Loucy (cell line): ENCODE measurements at regions not wholly inside any gene's neighbourhood (a gene's known extent, or its start where the extent isn't known, plus 50 kb on each side); places are given as distances from the start of the nearest gene placed in this dataset.

ENCODE experiments used
- H2AFZ ChIP-seq: fragments of 200-600 bp; sonication (generic); 2 replicates; pipeline ENCODE4 v1.6.0; 2016; ENCODE audit warnings: antibody characterized with exemption, mild to moderate bottlenecking, low read length, moderate library complexity
- H3F3A ChIP-seq: fragments of 200-600 bp; 2 replicates; pipeline ENCODE4 v1.6.0; 2016; ENCODE audit warnings: antibody characterized with exemption, low read depth, mild to moderate bottlenecking
- H3K27me3 ChIP-seq: fragments of 200-600 bp; sonication (generic); 2 replicates; pipeline ENCODE4 v1.6.1; 2014; ENCODE audit warnings: low read length, mild to moderate bottlenecking; ENCODE audit not compliant: insufficient read depth, poor library complexity, severe bottlenecking
- H3K36me3 ChIP-seq: fragments of 200-600 bp; sonication (generic); 2 replicates; pipeline ENCODE4 v1.6.1; 2016; ENCODE audit warnings: low read length; ENCODE audit not compliant: insufficient read depth
- H3K4me1 ChIP-seq: fragments of 200-600 bp; sonication (generic); 2 replicates; pipeline ENCODE4 v1.5.1; 2014; ENCODE audit warnings: low read length, mild to moderate bottlenecking; ENCODE audit not compliant: insufficient read depth, poor library complexity, severe bottlenecking
- H3K4me2 ChIP-seq: fragments of 200-600 bp; sonication (generic); 2 replicates; pipeline ENCODE4 v1.6.0; 2014; ENCODE audit warnings: antibody characterized with exemption, low read length, low read depth, mild to moderate bottlenecking; ENCODE audit not compliant: poor library complexity, severe bottlenecking
- H3K4me3 ChIP-seq: fragments of 200-600 bp; sonication (generic); 2 replicates; pipeline ENCODE4 v1.5.1; 2014; ENCODE audit warnings: low read length, mild to moderate bottlenecking, mixed read lengths; ENCODE audit not compliant: poor library complexity, severe bottlenecking
- H3K79me2 ChIP-seq: fragments of 200-600 bp; sonication (generic); 2 replicates; pipeline ENCODE4 v1.6.1; 2014; ENCODE audit warnings: low read length; ENCODE audit not compliant: insufficient read depth
- H3K9ac ChIP-seq: fragments of 200-600 bp; sonication (generic); 2 replicates; pipeline ENCODE4 v1.6.0; 2014; ENCODE audit warnings: mild to moderate bottlenecking, low read depth, low read length, moderate library complexity; ENCODE audit not compliant: poor library complexity, severe bottlenecking
- H3K9me2 ChIP-seq: fragments of 200-600 bp; sonication (generic); replicated peaks from 2 replicates; pipeline ENCODE4 v1.6.1; 2016; ENCODE audit warnings: low read depth, low read length, mixed read lengths
- H3K9me3 ChIP-seq: fragments of 200-600 bp; sonication (generic); 2 replicates; pipeline ENCODE4 v1.6.1; 2014; ENCODE audit warnings: mild to moderate bottlenecking, antibody characterized with exemption, low read length, low read depth; ENCODE audit not compliant: insufficient read depth
- H4K20me1 ChIP-seq: fragments of 200-600 bp; sonication (generic); 2 replicates; pipeline ENCODE4 v1.6.0; 2014; ENCODE audit warnings: antibody characterized with exemption, low read length, mild to moderate bottlenecking; ENCODE audit not compliant: insufficient read depth, poor library complexity, severe bottlenecking
- CTCF ChIP-seq: fragments of 200-600 bp; sonication (generic); conservative IDR thresholded peaks from 2 replicates; pipeline ENCODE4 v1.5.1; 2014; ENCODE audit warnings: mild to moderate bottlenecking, antibody characterized with exemption, low read length
- EZH2phosphoT487 ChIP-seq: fragments of 200-600 bp; IDR thresholded peaks from 2 replicates; pipeline ENCODE4 v1.6.1; 2018; ENCODE audit warnings: antibody characterized with exemption, mild to moderate bottlenecking, moderate library complexity, borderline replicate concordance

DNA sequence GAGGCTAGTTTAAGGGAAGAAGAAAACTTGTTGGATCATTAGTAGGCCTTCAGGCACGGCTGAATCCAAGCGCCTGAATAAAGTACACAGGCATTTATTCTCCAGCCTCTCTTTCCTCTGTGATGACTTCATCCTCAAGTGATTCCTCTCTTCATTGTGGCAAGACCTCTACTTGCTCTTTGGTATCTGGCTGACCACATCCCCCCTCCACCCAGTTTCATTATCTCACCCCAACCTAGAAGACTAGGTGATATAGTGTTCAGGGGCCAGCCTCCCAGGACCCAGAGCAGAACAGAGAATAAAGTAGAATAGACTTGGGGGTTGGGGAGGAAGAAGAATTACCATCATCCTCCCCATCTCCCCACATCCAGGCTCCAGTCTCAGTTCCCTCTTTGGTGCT, 189.3 kb downstream of the MIAT start:
- H3K4me3 ChIP-seq = no peak overlapping the region
- no peaks in the 10 kb centered on the region for H3K4me1 ChIP-seq
- no peaks in the 10 kb centered on the region for H3K79me2 ChIP-seq
- no peaks in the 10 kb centered on the region for H3K9me3 ChIP-seq
- H3K27me3 ChIP-seq = no peaks in the 10 kb centered on the region
- no peaks in the 10 kb centered on the region for H3K36me3 ChIP-seq
- no peaks in the 10 kb centered on the region for H4K20me1 ChIP-seq
- no peaks in the 10 kb centered on the region for H3K9me2 ChIP-seq
- no peak overlapping the region for H2AFZ ChIP-seq
- H3F3A ChIP-seq = no peaks in the 10 kb centered on the region
- no peak for TF ChIP-seq CTCF
- TF ChIP-seq EZH2phosphoT487 = no peak
- no peak overlapping the region for H3K9ac ChIP-seq
- no peak overlapping the region for H3K4me2 ChIP-seq

GRCh38 chr22:26847046-26847445, 189.7 kb downstream of the MIAT start:
- Histone ChIP-seq H3K36me3 (no peaks in the 10 kb centered on the region), H3K79me2 (no peaks in the 10 kb centered on the region), H3K9me3 (no peaks in the 10 kb centered on the region), H4K20me1 (no peaks in the 10 kb centered on the region), H3K27me3 (no peaks in the 10 kb centered on the region), H3K4me1 (no peaks in the 10 kb centered on the region), H3K9me2 (no peaks in the 10 kb centered on the region), H3F3A (no peaks in the 10 kb centered on the region), H3K4me2 (no peak overlapping the region), H2AFZ (no peak overlapping the region), H3K9ac (no peak overlapping the region), H3K4me3 (no peak overlapping the region)
- TF ChIP-seq EZH2phosphoT487 (no peak), CTCF (no peak)

DNA sequence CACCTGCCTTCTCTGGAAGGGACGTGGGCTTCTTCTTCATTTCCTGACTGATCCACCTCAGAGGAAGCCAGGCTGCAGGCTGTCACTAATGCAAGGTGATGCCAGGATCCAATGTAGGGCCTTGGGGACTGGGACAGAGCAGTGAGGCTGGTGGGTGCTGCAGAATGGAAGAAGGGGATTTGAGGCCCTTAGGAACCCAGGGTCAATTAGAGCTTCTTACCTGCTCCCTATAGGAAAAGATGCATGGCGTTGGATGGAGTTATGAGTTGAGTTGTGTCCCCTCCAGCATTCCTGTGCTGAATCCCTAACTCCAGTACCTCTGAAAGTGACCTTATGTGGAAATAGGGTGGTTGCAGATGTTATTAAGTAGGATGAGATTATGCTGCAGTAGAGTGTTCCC, 190.4 kb downstream of the MIAT start:
- H3K79me2 ChIP-seq = no peaks in the 10 kb centered on the region
- H3K4me2 ChIP-seq = no peak overlapping the region
- no peak overlapping the region for H3K9ac ChIP-seq
- no peaks in the 10 kb centered on the region for H3K9me3 ChIP-seq
- TF ChIP-seq EZH2phosphoT487 (no peak), CTCF (no peak)
- no peaks in the 10 kb centered on the region for H3K4me1 ChIP-seq
- H3K4me3 ChIP-seq = no peak overlapping the region
- H3K9me2 ChIP-seq = no peaks in the 10 kb centered on the region
- no peaks in the 10 kb centered on the region for H3K36me3 ChIP-seq
- no peak overlapping the region for H2AFZ ChIP-seq
- H3K27me3 ChIP-seq = no peaks in the 10 kb centered on the region
- H3F3A ChIP-seq = no peaks in the 10 kb centered on the region
- H4K20me1 ChIP-seq = no peaks in the 10 kb centered on the region
